ENCODE measurements at regions not wholly inside any gene's neighbourhood (a gene's known extent, or its start where the extent isn't known, plus 50 kb on each side); places are given as distances from the start of the nearest gene placed in this dataset.

- TF ChIP-seq Cebpa-rat (IDR thresholded peaks at IDR 0.05) = no peak
- H3K27me3 ChIP-seq = no peaks in the 10 kb centered on the region
- peak overlapping the region; percentile 22; the same call in 1 of the 2 replicates for H3K9ac ChIP-seq
- peaks cover 73% of the 10 kb centered on the region for H3K4me1 ChIP-seq
- no peak overlapping the region for H3K4me3 ChIP-seq
- H4K20me1 ChIP-seq = no peaks in the 10 kb centered on the region
- H3K9me3 ChIP-seq = peaks cover 38% of the 10 kb centered on the region
- peak overlapping the region; percentile 62 for H3K4me2 ChIP-seq
- H3K36me3 ChIP-seq = no peaks in the 10 kb centered on the region
- H3K27ac ChIP-seq = peak overlapping the region; percentile 75
These were observed 218.7 kb downstream of the IRX2 start for GRCh38 chr5:2532809-2533208.

GRCh38 chr5:2531318-2531717, 220.2 kb downstream of the IRX2 start:
- Histone ChIP-seq H3K9me3 (peaks cover 43% of the 10 kb centered on the region), H4K20me1 (no peaks in the 10 kb centered on the region), H3K4me1 (peaks cover 72% of the 10 kb centered on the region), H3K27ac (peak overlapping the region; percentile 75; the same call in 1 of the 2 replicates), H3K4me3 (no peak overlapping the region), H3K9ac (peak overlapping the region; percentile 50; the same call in 1 of the 2 replicates), H3K4me2 (peak overlapping the region; percentile 62), H3K36me3 (no peaks in the 10 kb centered on the region), H3K27me3 (no peaks in the 10 kb centered on the region)
- no peak for TF ChIP-seq Cebpa-rat (IDR thresholded peaks at IDR 0.05)

- TF ChIP-seq Cebpa-rat (IDR thresholded peaks at IDR 0.05) = no peak
These were observed 220.9 kb downstream of the IRX2 start for GRCh38 chr5:2530609-2531008.

GRCh38 chr5:2529371-2530092, 221.9 kb downstream of the IRX2 start:
- Histone ChIP-seq H4K20me1 (no peaks in the 10 kb centered on the region), H3K4me1 (peaks cover 68% of the 10 kb centered on the region), H3K27me3 (no peaks in the 10 kb centered on the region), H3K36me3 (no peaks in the 10 kb centered on the region), H3K9ac (no peak overlapping the region), H3K9me3 (peaks cover 43% of the 10 kb centered on the region), H3K4me2 (peak overlapping the region; percentile 62; the same call in 1 of the 2 replicates), H3K27ac (peak overlapping the region; percentile 75; the same call in 1 of the 2 replicates), H3K4me3 (no peak overlapping the region)
- no peak for TF ChIP-seq Cebpa-rat (IDR thresholded peaks at IDR 0.05)

More at GRCh38 chr5:2530609-2531008, 220.9 kb downstream of the IRX2 start:
- peaks cover 69% of the 10 kb centered on the region for H3K4me1 ChIP-seq
- peak overlapping the region; percentile 75; the same call in 1 of the 2 replicates for H3K27ac ChIP-seq
- peak overlapping the region; percentile 50; the same call in 1 of the 2 replicates for H3K9ac ChIP-seq
- H3K4me2 ChIP-seq = peak overlapping the region; percentile 62
- H3K9me3 ChIP-seq = peaks cover 43% of the 10 kb centered on the region
- H3K4me3 ChIP-seq = no peak overlapping the region
- no peaks in the 10 kb centered on the region for H3K36me3 ChIP-seq
- H3K27me3 ChIP-seq = no peaks in the 10 kb centered on the region
- H4K20me1 ChIP-seq = no peaks in the 10 kb centered on the region

GRCh38 chr5:2525351-2525750, 226.1 kb downstream of the IRX2 start:
- Histone ChIP-seq H3K27me3 (no peaks in the 10 kb centered on the region), H3K4me1 (peaks cover 68% of the 10 kb centered on the region), H3K4me2 (no peak overlapping the region), H4K20me1 (no peaks in the 10 kb centered on the region), H3K9ac (no peak overlapping the region), H3K27ac (no peak overlapping the region), H3K9me3 (peaks cover 46% of the 10 kb centered on the region), H3K4me3 (no peak overlapping the region), H3K36me3 (no peaks in the 10 kb centered on the region)
- TF ChIP-seq Cebpa-rat (IDR thresholded peaks at IDR 0.05) = no peak

GRCh38 chr5:2524620-2525019, 226.9 kb downstream of the IRX2 start:
- Histone ChIP-seq H3K4me2 (no peak overlapping the region), H3K4me3 (no peak overlapping the region), H4K20me1 (no peaks in the 10 kb centered on the region), H3K9me3 (peaks cover 43% of the 10 kb centered on the region), H3K4me1 (peaks cover 61% of the 10 kb centered on the region), H3K27me3 (no peaks in the 10 kb centered on the region), H3K36me3 (no peaks in the 10 kb centered on the region), H3K9ac (no peak overlapping the region), H3K27ac (no peak overlapping the region; the same call in 1 of the 2 replicates)
- no peak for TF ChIP-seq Cebpa-rat (IDR thresholded peaks at IDR 0.05)

GRCh38 chr5:2523180-2523579, 228.3 kb downstream of the IRX2 start:
- peaks cover 58% of the 10 kb centered on the region for H3K4me1 ChIP-seq
- H3K9me3 ChIP-seq = peaks cover 29% of the 10 kb centered on the region
- peak overlapping the region; percentile 41 for H3K4me3 ChIP-seq
- no peaks in the 10 kb centered on the region for H4K20me1 ChIP-seq
- H3K27ac ChIP-seq = peak overlapping the region; percentile 86
- H3K4me2 ChIP-seq = peak overlapping the region; percentile 78
- no peak for TF ChIP-seq Cebpa-rat (IDR thresholded peaks at IDR 0.05)
- H3K27me3 ChIP-seq = no peaks in the 10 kb centered on the region
- H3K36me3 ChIP-seq = no peaks in the 10 kb centered on the region
- peak overlapping the region; percentile 48; the same call in 1 of the 2 replicates for H3K9ac ChIP-seq

- H3K27ac ChIP-seq = peak overlapping the region; percentile 86
- no peaks in the 10 kb centered on the region for H3K36me3 ChIP-seq
- H3K27me3 ChIP-seq = no peaks in the 10 kb centered on the region
- H4K20me1 ChIP-seq = no peaks in the 10 kb centered on the region
- peak overlapping the region; percentile 78 for H3K4me2 ChIP-seq
- peaks cover 65% of the 10 kb centered on the region for H3K4me1 ChIP-seq
- peak overlapping the region; percentile 41; the same call in 1 of the 2 replicates for H3K4me3 ChIP-seq
- H3K9me3 ChIP-seq = peaks cover 21% of the 10 kb centered on the region; the same call in 1 of the 2 replicates
- TF ChIP-seq Cebpa-rat (IDR thresholded peaks at IDR 0.05) = no peak
- peak overlapping the region; percentile 48; the same call in 1 of the 2 replicates for H3K9ac ChIP-seq
These were observed 229.1 kb downstream of the IRX2 start for GRCh38 chr5:2522372-2522771.

GRCh38 chr5:2519153-2519552, 232.3 kb downstream of the IRX2 start:
- peaks cover 49% of the 10 kb centered on the region for H3K4me1 ChIP-seq
- H3K27ac ChIP-seq = 0 out of 2 replicates have a peak overlapping the region, but pooled peaks have one; percentile 3
- H3K4me3 ChIP-seq = no peak overlapping the region
- H3K9ac ChIP-seq = no peak overlapping the region
- no peak overlapping the region for H3K4me2 ChIP-seq
- H3K27me3 ChIP-seq = no peaks in the 10 kb centered on the region
- H3K9me3 ChIP-seq = peaks cover 20% of the 10 kb centered on the region; the same call in 1 of the 2 replicates
- TF ChIP-seq Cebpa-rat (IDR thresholded peaks at IDR 0.05) = no peak
- H4K20me1 ChIP-seq = no peaks in the 10 kb centered on the region
- no peaks in the 10 kb centered on the region for H3K36me3 ChIP-seq

GRCh38 chr5:2517451-2517850, 234.0 kb downstream of the IRX2 start:
- Histone ChIP-seq H3K9me3 (peaks cover 7% of the 10 kb centered on the region; the same call in 1 of the 2 replicates), H3K36me3 (no peaks in the 10 kb centered on the region), H3K9ac (no peak overlapping the region), H4K20me1 (no peaks in the 10 kb centered on the region), H3K4me1 (peaks cover 41% of the 10 kb centered on the region), H3K27ac (no peak overlapping the region), H3K4me2 (peak overlapping the region; percentile 32; the same call in 1 of the 2 replicates), H3K27me3 (no peaks in the 10 kb centered on the region), H3K4me3 (no peak overlapping the region)
- no peak for TF ChIP-seq Cebpa-rat (IDR thresholded peaks at IDR 0.05)
